AG09309 (cell line): ENCODE measurements at regions not wholly inside any gene's neighbourhood (a gene's known extent, or its start where the extent isn't known, plus 50 kb on each side); places are given as distances from the start of the nearest gene placed in this dataset.

ENCODE experiments used
- DNase-seq: peaks from one replicate; pipeline ENCODE4 v3.0.0-alpha.2; 2010; ENCODE audit warnings: low read depth
- H3K4me3 ChIP-seq: 2 replicates; pipeline ENCODE4 v1.5.1; 2011; ENCODE audit warnings: mild to moderate bottlenecking, low read depth, low read length, moderate library complexity; ENCODE audit not compliant: control insufficient read depth
- TF ChIP-seq, protein P1 (sequence below): IDR thresholded peaks from 2 replicates; pipeline ENCODE4 v1.5.1; 2011; ENCODE audit warnings: mild to moderate bottlenecking, low read depth, low read length, inconsistent platforms; ENCODE audit not compliant: insufficient read depth, control insufficient read depth; ENCODE audit errors: missing control alignments

DNA sequence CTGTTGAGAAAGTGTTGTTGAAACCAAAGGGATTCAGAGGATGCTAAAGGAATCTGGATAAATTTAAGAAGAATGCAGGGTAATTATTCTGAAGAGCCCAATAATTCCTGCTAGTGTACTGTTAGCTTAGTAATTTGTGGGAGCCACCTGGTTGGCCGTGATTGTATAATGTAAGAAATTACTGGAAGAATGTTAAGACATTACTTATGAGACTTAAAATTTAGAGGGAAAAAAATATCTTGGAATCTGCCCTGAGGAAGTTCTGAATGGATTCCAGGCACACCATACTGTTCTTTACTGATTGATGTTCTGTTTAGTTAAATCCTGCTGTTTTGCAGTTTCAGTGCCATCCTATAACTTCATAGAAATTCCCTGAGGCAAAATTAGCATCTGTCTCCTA, 155.0 kb upstream of the RHOBTB1 start:
- no peak overlapping the region for H3K4me3 ChIP-seq
- TF ChIP-seq, protein P1, sequence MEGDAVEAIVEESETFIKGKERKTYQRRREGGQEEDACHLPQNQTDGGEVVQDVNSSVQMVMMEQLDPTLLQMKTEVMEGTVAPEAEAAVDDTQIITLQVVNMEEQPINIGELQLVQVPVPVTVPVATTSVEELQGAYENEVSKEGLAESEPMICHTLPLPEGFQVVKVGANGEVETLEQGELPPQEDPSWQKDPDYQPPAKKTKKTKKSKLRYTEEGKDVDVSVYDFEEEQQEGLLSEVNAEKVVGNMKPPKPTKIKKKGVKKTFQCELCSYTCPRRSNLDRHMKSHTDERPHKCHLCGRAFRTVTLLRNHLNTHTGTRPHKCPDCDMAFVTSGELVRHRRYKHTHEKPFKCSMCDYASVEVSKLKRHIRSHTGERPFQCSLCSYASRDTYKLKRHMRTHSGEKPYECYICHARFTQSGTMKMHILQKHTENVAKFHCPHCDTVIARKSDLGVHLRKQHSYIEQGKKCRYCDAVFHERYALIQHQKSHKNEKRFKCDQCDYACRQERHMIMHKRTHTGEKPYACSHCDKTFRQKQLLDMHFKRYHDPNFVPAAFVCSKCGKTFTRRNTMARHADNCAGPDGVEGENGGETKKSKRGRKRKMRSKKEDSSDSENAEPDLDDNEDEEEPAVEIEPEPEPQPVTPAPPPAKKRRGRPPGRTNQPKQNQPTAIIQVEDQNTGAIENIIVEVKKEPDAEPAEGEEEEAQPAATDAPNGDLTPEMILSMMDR, result no peak
- DNase-seq, result no peak

DNA sequence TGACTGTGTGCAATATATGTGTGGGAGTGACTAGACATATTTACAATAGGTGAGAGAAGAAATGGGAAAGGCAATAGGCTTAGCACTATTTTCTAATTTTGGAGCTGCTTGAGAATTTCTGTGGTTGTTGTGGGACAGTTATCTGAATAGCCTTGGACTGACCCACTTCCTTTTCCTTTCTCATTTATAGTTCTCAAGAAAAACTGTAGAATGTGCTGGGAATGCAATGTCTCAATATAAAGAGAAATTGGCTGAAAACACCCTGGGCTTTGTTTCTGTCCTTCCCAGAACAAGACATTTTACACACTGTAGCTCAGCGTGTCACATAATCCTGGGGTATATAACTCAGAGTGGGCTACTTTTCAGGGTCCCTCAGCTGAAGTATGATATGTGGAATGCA, 153.0 kb upstream of the RHOBTB1 start:
- TF ChIP-seq, protein P1, result no peak

DNA sequence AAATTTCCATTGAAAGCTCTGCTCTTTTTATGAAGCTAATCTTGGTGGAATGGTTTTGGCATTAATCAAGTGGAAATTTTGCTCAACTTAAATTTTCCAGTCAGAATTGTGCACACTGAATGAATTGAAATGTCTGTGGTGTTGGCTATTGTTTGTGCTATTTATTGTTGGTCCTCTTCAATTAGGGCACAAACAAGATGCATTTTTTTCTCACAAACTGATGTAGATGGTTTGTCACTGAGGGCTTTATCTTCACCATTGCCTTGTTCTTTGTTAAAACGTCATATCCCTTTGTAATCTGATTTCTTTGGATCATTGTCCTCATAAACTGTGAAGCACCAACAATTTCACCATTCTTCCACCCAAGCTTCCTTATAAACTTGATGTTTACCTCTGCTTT, 152.1 kb upstream of the RHOBTB1 start:
- H3K4me3 ChIP-seq, result no peak overlapping the region
- TF ChIP-seq, protein P1, result no peak
- no peak for DNase-seq

More for the DNA sequence above, 153.0 kb upstream of the RHOBTB1 start:
- no peak overlapping the region for H3K4me3 ChIP-seq
- DNase-seq, result no peak

DNA sequence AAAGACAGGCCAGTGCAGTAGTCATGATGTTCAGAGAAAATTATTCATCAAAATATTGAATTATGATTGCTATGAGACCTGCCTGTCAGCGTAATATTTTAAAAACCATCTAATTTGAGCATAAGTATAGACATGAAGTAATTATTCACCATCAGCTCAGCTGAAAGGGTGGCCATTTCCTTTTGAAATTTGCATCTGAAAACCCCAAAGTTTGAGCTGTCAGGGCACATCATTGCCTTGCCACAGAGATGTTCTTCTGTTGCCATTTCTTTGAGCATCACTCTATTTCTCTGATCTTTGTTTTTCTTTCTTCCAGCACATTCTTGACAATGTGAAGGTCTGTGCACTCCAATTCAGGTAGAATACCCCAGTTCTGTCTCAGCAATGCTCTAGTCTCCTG, 147.5 kb upstream of the RHOBTB1 start:
- TF ChIP-seq, protein P1, result no peak
- no peak for DNase-seq
- no peak overlapping the region for H3K4me3 ChIP-seq

DNA sequence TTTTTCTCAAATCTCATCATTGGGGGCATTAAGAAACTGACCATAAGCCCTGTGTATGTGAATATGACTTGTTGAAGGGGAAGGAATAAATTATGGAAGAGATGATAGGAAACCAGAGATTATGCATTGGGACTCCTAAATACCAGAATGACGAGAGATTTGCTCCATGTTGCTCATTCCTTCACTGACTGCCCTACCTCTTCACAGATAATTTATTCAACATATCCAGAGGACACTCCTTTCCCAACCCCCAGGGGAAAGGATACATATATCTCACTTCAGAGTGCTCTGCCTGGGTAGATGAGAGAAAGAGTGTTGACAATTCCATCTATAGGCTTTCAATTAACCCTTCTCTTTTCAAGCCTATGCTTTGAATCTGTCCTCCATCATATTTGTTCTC, 145.3 kb upstream of the RHOBTB1 start:
- no peak overlapping the region for H3K4me3 ChIP-seq
- TF ChIP-seq, protein P1, result no peak
- no peak for DNase-seq

DNA sequence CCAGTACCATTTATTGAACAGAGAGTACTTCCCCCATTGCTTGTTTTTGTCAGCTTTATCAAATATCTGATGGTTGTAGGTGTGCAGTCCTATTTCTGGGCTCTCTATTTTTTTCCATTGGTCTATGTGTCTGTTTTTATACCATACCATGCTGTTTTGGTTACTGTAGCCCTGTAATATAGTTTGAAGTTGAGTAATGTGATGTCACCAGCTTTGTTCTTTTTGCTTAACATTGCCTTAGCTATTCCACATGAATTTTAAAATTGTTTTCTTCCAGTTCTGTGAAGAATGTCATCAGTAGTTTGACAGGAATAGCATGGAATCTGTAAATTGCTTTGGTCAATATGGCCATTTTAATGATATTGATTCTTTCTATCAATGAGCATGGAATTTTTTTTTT, 140.5 kb upstream of the RHOBTB1 start:
- no peak overlapping the region for H3K4me3 ChIP-seq
- DNase-seq, result no peak
- TF ChIP-seq, protein P1, result no peak

DNA sequence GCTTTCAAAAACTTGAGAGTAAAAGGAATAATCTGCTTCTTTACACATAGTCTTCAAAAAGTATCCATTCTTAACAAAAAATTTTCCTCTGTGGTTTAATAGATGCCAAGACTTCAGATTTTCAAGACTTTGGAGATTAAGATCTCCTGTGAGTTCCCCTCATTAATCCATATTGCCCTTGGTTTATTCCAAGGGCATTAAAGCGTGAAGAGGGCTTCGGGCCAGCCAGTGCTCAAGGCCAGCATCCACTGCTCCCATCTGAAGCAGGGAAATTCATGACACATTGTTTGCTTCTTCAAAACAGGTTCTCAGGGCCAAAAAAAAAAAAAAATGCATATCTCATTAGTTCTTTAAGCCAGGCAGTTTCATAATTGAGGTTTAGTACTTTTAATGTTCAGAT, 137.3 kb upstream of the RHOBTB1 start:
- no peak for DNase-seq
- no peak overlapping the region for H3K4me3 ChIP-seq
- TF ChIP-seq, protein P1, result no peak
